ENCODE measurements at regions not wholly inside any gene's neighbourhood (a gene's known extent, or its start where the extent isn't known, plus 50 kb on each side); places are given as distances from the start of the nearest gene placed in this dataset.

GRCh38 chr7:131921016-131921415, 364.6 kb upstream of the PODXL start:
- Histone ChIP-seq H3K36me3 (no peaks in the 10 kb centered on the region), H3K9me3 (no peaks in the 10 kb centered on the region), H3K27ac (no peak overlapping the region), H3K27me3 (no peaks in the 10 kb centered on the region), H3K4me1 (no peaks in the 10 kb centered on the region), H3K4me3 (no peak overlapping the region)
- DNase-seq = no peak
- no peak for ATAC-seq
- intact Hi-C loops (cut with DNase I) = no loop called here
- TF ChIP-seq CTCF (IDR thresholded peaks at IDR 0.05) (no peak), POLR2A (IDR thresholded peaks at IDR 0.05) (no peak)
- WGBS (ENCODE audit: insufficient coverage, low coverage, low lambda C conversion rate, missing lambda C conversion rate) = 0% methylated on average over 1 of the region's 1 CpG

- WGBS (ENCODE audit: insufficient coverage, low coverage, low lambda C conversion rate, missing lambda C conversion rate) = 52% methylated on average over 4 of the region's 7 CpGs
- DNase-seq (no peak), ATAC-seq (no peak)
- H3K36me3 ChIP-seq = no peaks in the 10 kb centered on the region
- TF ChIP-seq POLR2A (IDR thresholded peaks at IDR 0.05) (no peak), CTCF (IDR thresholded peaks at IDR 0.05) (no peak)
- H3K4me1 ChIP-seq = no peaks in the 10 kb centered on the region
- no peak overlapping the region for H3K27ac ChIP-seq
- intact Hi-C loops (cut with DNase I) = no loop called here
- no peak overlapping the region for H3K4me3 ChIP-seq
- no peaks in the 10 kb centered on the region for H3K27me3 ChIP-seq
- no peaks in the 10 kb centered on the region for H3K9me3 ChIP-seq
Measured at GRCh38 chr7:131919920-131920709, 363.7 kb upstream of the PODXL start.

- H3K4me1 ChIP-seq = no peaks in the 10 kb centered on the region
- no peak overlapping the region for H3K27ac ChIP-seq
- ATAC-seq (no peak), DNase-seq (no peak)
- H3K4me3 ChIP-seq = no peak overlapping the region
- no peaks in the 10 kb centered on the region for H3K27me3 ChIP-seq
- H3K36me3 ChIP-seq = no peaks in the 10 kb centered on the region
- intact Hi-C loops (cut with DNase I) = no loop called here
- TF ChIP-seq POLR2A (IDR thresholded peaks at IDR 0.05) (no peak), CTCF (IDR thresholded peaks at IDR 0.05) (no peak)
- WGBS (ENCODE audit: insufficient coverage, low coverage, low lambda C conversion rate, missing lambda C conversion rate) = 40% methylated on average over 2 of the region's 2 CpGs
- H3K9me3 ChIP-seq = no peaks in the 10 kb centered on the region
Measured at GRCh38 chr7:131911112-131911511, 354.7 kb upstream of the PODXL start.

GRCh38 chr7:131909151-131909768, 352.8 kb upstream of the PODXL start:
- TF ChIP-seq POLR2A (IDR thresholded peaks at IDR 0.05) = no peak
- TF ChIP-seq CTCF (IDR thresholded peaks at IDR 0.05) = no peak
- ATAC-seq = no peak
- no peak overlapping the region for H3K4me3 ChIP-seq

More at GRCh38 chr7:131909151-131909768, 352.8 kb upstream of the PODXL start:
- H3K27me3 ChIP-seq = no peaks in the 10 kb centered on the region
- 0% methylated on average over 1 of the region's 68 CpGs for WGBS (ENCODE audit: insufficient coverage, low coverage, low lambda C conversion rate, missing lambda C conversion rate)
- H3K36me3 ChIP-seq = no peaks in the 10 kb centered on the region
- no peak overlapping the region for H3K27ac ChIP-seq
- DNase-seq = no peak
- intact Hi-C loops (cut with DNase I) = no loop called here
- H3K4me1 ChIP-seq = no peaks in the 10 kb centered on the region
- H3K9me3 ChIP-seq = no peaks in the 10 kb centered on the region

All from right lobe of liver (tissue), 6 donors.